Parathyroid adenoma (tissue), 2 donors: ENCODE measurements at regions not wholly inside any gene's neighbourhood (a gene's known extent, or its start where the extent isn't known, plus 50 kb on each side); places are given as distances from the start of the nearest gene placed in this dataset.
A peak's percentile ranks its signal among the peaks of the same experiment; 100 is the strongest.

Experiments used
- H2AFZ ChIP-seq: fragments of 300-600 bp; sonication (generic); one replicate; pipeline ENCODE4 v1.7.0; 2017; ENCODE audit warnings: antibody characterized with exemption, mild to moderate bottlenecking
- H3K27ac ChIP-seq: fragments of 300-600 bp; sonication (generic); one replicate; pipeline ENCODE4 v1.7.0; 2017
- H3K27me3 ChIP-seq: fragments of 300-600 bp; sonication (generic); one replicate; pipeline ENCODE4 v1.7.0; 2017; ENCODE audit warnings: low read length; ENCODE audit not compliant: control insufficient read depth, insufficient read depth
- H3K36me3 ChIP-seq: fragments of 300-600 bp; sonication (generic); one replicate; pipeline ENCODE4 v1.7.0; 2017; ENCODE audit warnings: low read length; ENCODE audit not compliant: control insufficient read depth, insufficient read depth
- H3K4me1 ChIP-seq: fragments of 300-600 bp; sonication (generic); one replicate; pipeline ENCODE4 v1.7.0; 2017; ENCODE audit warnings: control low read depth
- H3K4me2 ChIP-seq: fragments of 300-600 bp; sonication (generic); one replicate; pipeline ENCODE4 v1.7.0; 2017; ENCODE audit warnings: low read length
- H3K4me3 ChIP-seq: fragments of 300-600 bp; sonication (generic); one replicate; pipeline ENCODE4 v1.7.0; 2017; ENCODE audit warnings: low read depth, low read length
- H3K79me2 ChIP-seq: fragments of 300-600 bp; sonication (generic); one replicate; pipeline ENCODE4 v1.7.0; 2017; ENCODE audit warnings: control low read depth
- H3K9ac ChIP-seq: fragments of 300-600 bp; sonication (generic); one replicate; pipeline ENCODE4 v1.7.0; 2017; ENCODE audit warnings: mild to moderate bottlenecking
- H3K9me3 ChIP-seq: fragments of 300-600 bp; sonication (generic); one replicate; pipeline ENCODE4 v1.7.0; 2017; ENCODE audit warnings: low read length; ENCODE audit not compliant: control insufficient read depth
- TF ChIP-seq, protein P1 (sequence below): fragments of 300-600 bp; sonication (generic); IDR thresholded peaks from one replicate; pipeline ENCODE4 v1.7.0; 2017; ENCODE audit warnings: antibody characterized with exemption, mild to moderate bottlenecking
- donor health status: primary hyperparathyroidism.

DNA sequence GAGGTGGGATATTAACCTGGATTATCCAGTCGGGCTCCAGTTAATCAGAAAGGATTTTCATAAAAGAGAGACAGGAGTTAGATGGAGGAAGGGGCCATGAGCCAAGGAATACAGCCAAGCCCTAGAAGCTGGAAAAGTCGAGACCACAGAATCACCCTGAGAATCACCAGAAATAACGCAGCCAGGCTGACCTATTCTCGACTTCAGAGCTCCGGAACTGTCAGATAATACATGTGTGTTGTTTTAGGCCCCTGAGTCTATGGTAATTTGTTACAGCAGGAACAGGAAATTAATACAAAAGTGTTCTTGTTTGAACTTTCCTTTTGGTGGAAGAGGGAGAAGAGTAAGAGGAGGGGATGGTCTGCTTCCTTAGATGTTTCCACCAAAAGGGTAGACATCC is 208.1 kb downstream of the JCAD start:
- Histone ChIP-seq H3K4me1 (no peaks in the 10 kb centered on the region), H3K9me3 (no peaks in the 10 kb centered on the region), H3K4me3 (no peak overlapping the region), H3K4me2 (no peak overlapping the region), H2AFZ (no peak overlapping the region), H3K36me3 (no peaks in the 10 kb centered on the region), H3K27me3 (no peaks in the 10 kb centered on the region), H3K9ac (no peak overlapping the region), H3K27ac (no peak overlapping the region), H3K79me2 (no peaks in the 10 kb centered on the region)
- TF ChIP-seq, protein P1, sequence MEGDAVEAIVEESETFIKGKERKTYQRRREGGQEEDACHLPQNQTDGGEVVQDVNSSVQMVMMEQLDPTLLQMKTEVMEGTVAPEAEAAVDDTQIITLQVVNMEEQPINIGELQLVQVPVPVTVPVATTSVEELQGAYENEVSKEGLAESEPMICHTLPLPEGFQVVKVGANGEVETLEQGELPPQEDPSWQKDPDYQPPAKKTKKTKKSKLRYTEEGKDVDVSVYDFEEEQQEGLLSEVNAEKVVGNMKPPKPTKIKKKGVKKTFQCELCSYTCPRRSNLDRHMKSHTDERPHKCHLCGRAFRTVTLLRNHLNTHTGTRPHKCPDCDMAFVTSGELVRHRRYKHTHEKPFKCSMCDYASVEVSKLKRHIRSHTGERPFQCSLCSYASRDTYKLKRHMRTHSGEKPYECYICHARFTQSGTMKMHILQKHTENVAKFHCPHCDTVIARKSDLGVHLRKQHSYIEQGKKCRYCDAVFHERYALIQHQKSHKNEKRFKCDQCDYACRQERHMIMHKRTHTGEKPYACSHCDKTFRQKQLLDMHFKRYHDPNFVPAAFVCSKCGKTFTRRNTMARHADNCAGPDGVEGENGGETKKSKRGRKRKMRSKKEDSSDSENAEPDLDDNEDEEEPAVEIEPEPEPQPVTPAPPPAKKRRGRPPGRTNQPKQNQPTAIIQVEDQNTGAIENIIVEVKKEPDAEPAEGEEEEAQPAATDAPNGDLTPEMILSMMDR = no peak

DNA sequence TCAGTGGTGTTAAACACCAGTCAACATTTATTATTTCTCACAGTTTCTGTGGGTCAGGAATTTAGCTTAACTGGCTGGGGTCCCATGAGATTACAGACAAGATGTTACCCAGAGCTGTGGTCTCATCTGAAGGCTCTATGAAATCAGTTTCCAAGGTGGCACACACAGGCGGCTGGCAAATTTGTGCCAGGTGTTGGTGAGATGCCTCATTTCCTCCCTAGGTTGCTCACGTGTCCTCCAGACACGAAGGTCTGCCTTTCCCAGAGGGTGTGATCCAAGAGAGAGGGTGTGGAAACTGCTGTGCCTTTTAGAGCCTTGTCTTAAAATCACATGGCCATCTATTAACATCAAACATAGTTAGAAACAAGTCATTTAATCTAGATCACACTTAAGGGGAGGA is 209.0 kb downstream of the JCAD start:
- Histone ChIP-seq H3K4me2 (no peak overlapping the region), H3K4me1 (no peaks in the 10 kb centered on the region), H3K27me3 (no peaks in the 10 kb centered on the region), H3K79me2 (no peaks in the 10 kb centered on the region), H2AFZ (no peak overlapping the region), H3K36me3 (no peaks in the 10 kb centered on the region), H3K27ac (no peak overlapping the region), H3K9ac (no peak overlapping the region), H3K9me3 (no peaks in the 10 kb centered on the region), H3K4me3 (no peak overlapping the region)
- TF ChIP-seq, protein P1 = no peak

DNA sequence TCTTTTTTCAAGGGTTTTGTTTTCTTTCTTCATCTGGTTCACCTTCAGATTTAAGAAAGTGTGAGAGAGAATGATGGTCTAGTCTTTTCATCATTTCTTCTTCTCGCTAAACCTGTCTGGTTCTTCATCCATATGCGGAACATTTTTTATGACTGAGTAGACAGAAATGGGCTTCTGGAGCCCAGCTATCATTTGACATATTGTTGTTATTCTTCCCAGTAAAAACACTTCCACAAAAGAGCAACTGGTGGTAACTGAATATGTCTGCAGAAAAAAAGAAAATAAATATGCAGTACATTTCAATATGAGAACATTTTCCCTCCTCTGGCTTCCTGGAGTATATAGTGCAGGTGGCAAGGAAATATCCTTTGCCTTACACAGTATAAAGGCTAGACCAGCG is 209.5 kb downstream of the JCAD start:
- H3K27me3 ChIP-seq = no peaks in the 10 kb centered on the region
- H3K9me3 ChIP-seq = no peaks in the 10 kb centered on the region
- H3K27ac ChIP-seq = no peak overlapping the region
- H3K4me3 ChIP-seq = no peak overlapping the region
- TF ChIP-seq, protein P1 = no peak
- H3K36me3 ChIP-seq = no peaks in the 10 kb centered on the region
- H3K9ac ChIP-seq = no peak overlapping the region
- no peaks in the 10 kb centered on the region for H3K79me2 ChIP-seq
- H3K4me2 ChIP-seq = no peak overlapping the region
- no peak overlapping the region for H2AFZ ChIP-seq
- H3K4me1 ChIP-seq = no peaks in the 10 kb centered on the region

DNA sequence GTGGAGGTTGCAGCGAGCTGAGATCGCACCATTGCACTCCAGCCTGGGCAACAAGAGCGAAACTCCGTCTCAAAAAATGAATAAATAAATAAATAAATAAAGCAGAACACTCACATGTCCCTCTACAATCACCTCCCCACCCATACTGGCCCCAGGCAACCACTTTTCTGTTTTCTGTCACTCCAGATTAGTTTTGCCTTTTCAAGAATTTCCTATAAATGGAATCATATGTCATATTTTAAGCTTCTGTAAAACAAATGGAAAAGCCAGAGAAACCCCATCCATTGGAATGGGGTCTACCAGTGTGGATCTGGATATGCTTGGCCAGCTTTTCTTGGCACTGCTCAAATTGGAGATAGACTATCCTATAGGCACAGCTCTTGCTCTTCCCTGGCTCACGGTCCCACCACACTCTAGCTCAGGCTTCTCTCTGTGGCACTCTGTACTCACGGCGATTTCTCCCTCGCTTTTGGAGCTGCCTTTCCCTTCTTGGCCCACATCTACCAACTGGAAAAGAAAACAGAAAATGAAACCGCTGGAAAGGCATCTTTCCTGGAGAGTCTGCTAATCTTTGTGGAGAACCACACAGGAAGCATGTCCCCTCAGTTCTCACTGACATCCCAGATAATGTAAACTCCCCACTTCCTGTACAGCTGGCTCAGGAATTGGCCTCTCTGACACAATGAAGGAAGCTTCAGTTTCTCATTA is 210.1 kb downstream of the JCAD start:
- Histone ChIP-seq H3K4me1 (no peaks in the 10 kb centered on the region), H3K79me2 (no peaks in the 10 kb centered on the region), H3K27ac (peak overlapping the region; percentile 1), H3K4me2 (no peak overlapping the region), H3K4me3 (no peak overlapping the region), H2AFZ (peak overlapping the region; percentile 43), H3K9me3 (no peaks in the 10 kb centered on the region), H3K27me3 (no peaks in the 10 kb centered on the region), H3K9ac (no peak overlapping the region), H3K36me3 (no peaks in the 10 kb centered on the region)
- TF ChIP-seq, protein P1 = no peak

DNA sequence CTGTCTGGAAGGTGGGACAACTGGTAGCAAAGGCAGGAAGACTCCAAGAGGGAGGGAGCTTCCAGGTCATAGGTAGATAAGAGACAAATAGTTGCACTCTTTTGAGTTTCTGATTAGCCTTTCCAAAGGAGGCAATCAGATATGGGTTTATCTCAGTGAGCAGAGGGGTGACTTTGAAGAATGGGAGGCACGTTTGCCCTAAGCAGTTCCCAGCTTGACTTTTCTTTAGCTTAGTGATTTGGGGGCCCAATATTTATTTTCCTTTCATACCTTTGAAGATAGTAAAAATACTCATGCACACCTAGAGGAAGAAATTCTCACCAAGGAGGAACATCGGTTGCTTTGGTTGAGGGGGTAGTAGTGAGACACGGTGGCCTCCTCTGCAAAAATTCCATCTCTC is 212.1 kb upstream of the SVIL start:
- no peak overlapping the region for H3K4me2 ChIP-seq
- no peaks in the 10 kb centered on the region for H3K36me3 ChIP-seq
- H3K27me3 ChIP-seq = no peaks in the 10 kb centered on the region
- H3K9ac ChIP-seq = no peak overlapping the region
- H2AFZ ChIP-seq = no peak overlapping the region
- H3K9me3 ChIP-seq = no peaks in the 10 kb centered on the region
- H3K79me2 ChIP-seq = no peaks in the 10 kb centered on the region
- H3K27ac ChIP-seq = no peak overlapping the region
- no peaks in the 10 kb centered on the region for H3K4me1 ChIP-seq
- H3K4me3 ChIP-seq = no peak overlapping the region
- TF ChIP-seq, protein P1 = no peak
